H1 (cell line): ENCODE measurements at regions not wholly inside any gene's neighbourhood (a gene's known extent, or its start where the extent isn't known, plus 50 kb on each side); places are given as distances from the start of the nearest gene placed in this dataset.

Experiments
- CBX8 ChIP-seq: fragments of 300-800, 300-1000 bp; sonication (generic); IDR thresholded peaks from 2 replicates; pipeline ENCODE4 v1.7.1; 2016; ENCODE audit warnings: low read depth, low read length, borderline replicate concordance
- CTCF ChIP-seq, 3 experiments: IDR thresholded peaks; 1 replicate in 2 of 3; 2 replicates in 1 of 3; pipeline versions ENCODE4 v1.5.1 to v1.6.1; 2011; ENCODE audit warnings: low read length in 3 of 3, mild to moderate bottlenecking in 3 of 3, inconsistent platforms in 2 of 3, low read depth in 1 of 3, moderate library complexity in 1 of 3; ENCODE audit not compliant: insufficient read depth in 1 of 3; ENCODE audit errors: control extremely low read depth in 1 of 3
- EZH2 ChIP-seq: fragments of 200-600 bp; sonication (generic); IDR thresholded peaks from 2 replicates; pipeline ENCODE4 v1.7.1; 2012; ENCODE audit warnings: low read depth, mild to moderate bottlenecking, moderate library complexity, low read length, inconsistent platforms; ENCODE audit not compliant: severe bottlenecking
- POLR2AphosphoS5 ChIP-seq: IDR thresholded peaks from 2 replicates; pipeline ENCODE4 v1.6.1; 2011; ENCODE audit warnings: low read depth, low read length
- RAD21 ChIP-seq, 2 experiments: IDR thresholded peaks in 1 of 2; conservative IDR thresholded peaks in 1 of 2; 2 replicates each; pipeline ENCODE4 v1.6.1; 2011; ENCODE audit warnings: low read depth in 2 of 2, low read length in 2 of 2, improper control_type of control experiment in 1 of 2, inconsistent platforms in 1 of 2, mild to moderate bottlenecking in 1 of 2, moderate library complexity in 1 of 2
- RNF2 ChIP-seq: fragments of 200-900, 300-1000 bp; sonication (generic); IDR thresholded peaks from 2 replicates; pipeline ENCODE4 v1.7.1; 2016; ENCODE audit warnings: borderline replicate concordance, low read depth, mild to moderate bottlenecking, antibody characterized with exemption, low read length; ENCODE audit not compliant: poor library complexity, severe bottlenecking; ENCODE audit errors: missing control alignments
- SIN3A ChIP-seq, 2 experiments: IDR thresholded peaks in 1 of 2; conservative IDR thresholded peaks in 1 of 2; 2 replicates each; pipeline ENCODE4 v1.6.1; 2011 to 2012; ENCODE audit warnings: low read length in 2 of 2, improper control_type of control experiment in 1 of 2, low read depth in 1 of 2, mild to moderate bottlenecking in 1 of 2
- SUZ12 ChIP-seq: fragments of 200-600 bp; sonication (generic); IDR thresholded peaks from 2 replicates; pipeline ENCODE4 v1.6.1; 2012; ENCODE audit warnings: mild to moderate bottlenecking, inconsistent platforms, low read length, moderate library complexity, mixed read lengths
- ZNF274 ChIP-seq: IDR thresholded peaks from 2 replicates; pipeline ENCODE4 v1.7.0; 2012; ENCODE audit warnings: low read length, borderline replicate concordance; ENCODE audit errors: extremely low read depth

GRCh38 chr12:41856228-41856627 lies 288.4 kb downstream of the GXYLT1 start:
- TF ChIP-seq SIN3A (conservative IDR thresholded peaks at IDR 0.05 in 1 of 2, IDR thresholded peaks at IDR 0.05 in 1 of 2; ENCODE audit: low read depth in 1 of 2, low read length in 2 of 2) (no peak), CTCF (IDR thresholded peaks at IDR 0.05; ENCODE audit: control extremely low read depth in 1 of 3, insufficient read depth in 1 of 3, low read depth in 1 of 3, low read length in 3 of 3) (no peak), RAD21 (IDR thresholded peaks at IDR 0.05 in 1 of 2, conservative IDR thresholded peaks at IDR 0.05 in 1 of 2; ENCODE audit: low read depth in 2 of 2, low read length in 2 of 2) (no peak), CBX8 (no peak), RNF2 (no peak), ZNF274 (no peak), POLR2AphosphoS5 (no peak), SUZ12 (no peak), EZH2 (no peak)
